Trophoblast cell (in vitro differentiated cells and primary cell): ENCODE measurements at regions not wholly inside any gene's neighbourhood (a gene's known extent, or its start where the extent isn't known, plus 50 kb on each side); places are given as distances from the start of the nearest gene placed in this dataset.

Source experiments
- DNase-seq, 2 donors: peaks; one replicate each; pipeline ENCODE4 v3.0.0-alpha.2; 2016
- H2AFZ ChIP-seq: 2 replicates; pipeline ENCODE4 v1.6.1; 2013; ENCODE audit warnings: low read length, moderate library complexity, mild to moderate bottlenecking; ENCODE audit not compliant: insufficient read depth, poor library complexity
- H2AK5ac ChIP-seq: 2 replicates; pipeline ENCODE4 v1.6.1; 2013; ENCODE audit warnings: mild to moderate bottlenecking, low read length
- H2BK120ac ChIP-seq: 2 replicates; pipeline ENCODE4 v1.6.1; 2013; ENCODE audit warnings: low read length, mild to moderate bottlenecking, moderate library complexity; ENCODE audit not compliant: insufficient read depth, poor library complexity
- H2BK12ac ChIP-seq: 2 replicates; pipeline ENCODE4 v1.6.1; 2013; ENCODE audit warnings: mild to moderate bottlenecking, low read length, moderate library complexity
- H2BK5ac ChIP-seq: 2 replicates; pipeline ENCODE4 v1.6.1; 2013; ENCODE audit warnings: low read length, low read depth, moderate library complexity, mild to moderate bottlenecking; ENCODE audit not compliant: poor library complexity
- H3K14ac ChIP-seq: 2 replicates; pipeline ENCODE4 v1.6.1; 2013; ENCODE audit warnings: mild to moderate bottlenecking, low read length
- H3K18ac ChIP-seq: 2 replicates; pipeline ENCODE4 v1.6.1; 2013; ENCODE audit warnings: mild to moderate bottlenecking, low read length
- H3K23ac ChIP-seq: 2 replicates; pipeline ENCODE4 v1.6.1; 2013; ENCODE audit warnings: low read length
- H3K27ac ChIP-seq: 2 replicates; pipeline ENCODE4 v1.5.1; 2013; ENCODE audit warnings: low read depth, mild to moderate bottlenecking, inconsistent platforms, low read length, moderate library complexity
- H3K27me3 ChIP-seq: 2 replicates; pipeline ENCODE4 v1.6.1; 2013; ENCODE audit warnings: inconsistent platforms, mild to moderate bottlenecking, low read length, moderate library complexity; ENCODE audit not compliant: insufficient read depth
- H3K36me3 ChIP-seq, 2 experiments: 1 replicate in 1 of 2; 2 replicates in 1 of 2; pipeline ENCODE4 v1.6.1; 2013; ENCODE audit warnings: low read length in 2 of 2, mild to moderate bottlenecking in 2 of 2, moderate library complexity in 1 of 2; ENCODE audit not compliant: insufficient read depth in 2 of 2, control insufficient read depth in 1 of 2
- H3K4ac ChIP-seq: 2 replicates; pipeline ENCODE4 v1.6.1; 2013; ENCODE audit warnings: low read depth, mild to moderate bottlenecking, low read length, moderate library complexity
- H3K4me1 ChIP-seq, 2 experiments: 1 replicate in 1 of 2; 2 replicates in 1 of 2; pipeline ENCODE4 v1.6.1; 2013; ENCODE audit warnings: low read length in 2 of 2, mild to moderate bottlenecking in 2 of 2, moderate library complexity in 1 of 2; ENCODE audit not compliant: insufficient read depth in 2 of 2, control insufficient read depth in 1 of 2
- H3K4me2 ChIP-seq: 2 replicates; pipeline ENCODE4 v1.6.1; 2013; ENCODE audit warnings: inconsistent platforms, mild to moderate bottlenecking, low read length, moderate library complexity
- H3K4me3 ChIP-seq: 2 replicates; pipeline ENCODE4 v1.5.1; 2013; ENCODE audit warnings: mild to moderate bottlenecking, low read depth, low read length, inconsistent platforms
- H3K79me1 ChIP-seq: one replicate; pipeline ENCODE4 v1.6.1; 2013; ENCODE audit warnings: low read length
- H3K79me2 ChIP-seq: 2 replicates; pipeline ENCODE4 v1.6.1; 2013; ENCODE audit warnings: low read length, mild to moderate bottlenecking; ENCODE audit not compliant: control insufficient read depth, insufficient read depth, poor library complexity
- H3K9ac ChIP-seq: 2 replicates; pipeline ENCODE4 v1.6.1; 2013; ENCODE audit warnings: mild to moderate bottlenecking, low read length
- H3K9me3 ChIP-seq: 2 replicates; pipeline ENCODE4 v1.6.1; 2013; ENCODE audit warnings: low read depth, mild to moderate bottlenecking, control low read depth, inconsistent platforms, low read length; ENCODE audit not compliant: insufficient read depth
- H4K12ac ChIP-seq: 2 replicates; pipeline ENCODE4 v1.6.1; 2013; ENCODE audit warnings: low read depth, mild to moderate bottlenecking, low read length, moderate library complexity
- H4K8ac ChIP-seq: 2 replicates; pipeline ENCODE4 v1.6.1; 2013; ENCODE audit warnings: low read depth, mild to moderate bottlenecking, low read length, moderate library complexity
- H4K91ac ChIP-seq: one replicate; pipeline ENCODE4 v1.6.1; 2013; ENCODE audit warnings: low read depth, mild to moderate bottlenecking, low read length, moderate library complexity
- WGBS: extraction: QIAGEN DNeasy Blood & Tissue Kit; methylation state at CpG from one replicate; pipeline ENCODE4 v1.1.7; 2013; ENCODE audit warnings: missing lambda C conversion rate; ENCODE audit not compliant: insufficient read length, insufficient coverage; ENCODE audit errors: extremely low coverage; 5-methylcytosine and 5-hydroxymethylcytosine counted together

- Histone ChIP-seq H3K9me3 (no peaks in the 10 kb centered on the region), H3K36me3 (no peaks in the 10 kb centered on the region), H2BK12ac (no peak overlapping the region), H3K4me3 (no peak overlapping the region), H4K12ac (no peak overlapping the region), H3K79me1 (no peaks in the 10 kb centered on the region), H4K91ac (no peak overlapping the region), H3K4ac (no peak overlapping the region), H2AK5ac (no peak overlapping the region), H4K8ac (no peak overlapping the region), H2AFZ (no peak overlapping the region), H3K4me1 (no peaks in the 10 kb centered on the region), H3K4me2 (no peak overlapping the region), H2BK5ac (no peak overlapping the region), H3K14ac (no peak overlapping the region), H3K27ac (no peak overlapping the region), H3K23ac (no peak overlapping the region), H3K9ac (no peak overlapping the region), H3K79me2 (no peaks in the 10 kb centered on the region), H3K18ac (no peak overlapping the region), H3K27me3 (no peaks in the 10 kb centered on the region), H2BK120ac (no peak overlapping the region)
- no peak for DNase-seq
- WGBS: no CpG with 5 or more reads among the region's 3 CpGs
These were observed 655.4 kb downstream of the RWDD3 start for GRCh38 chr1:95889400-95889799.

- no peak overlapping the region for H3K4me2 ChIP-seq
- no CpG with 5 or more reads among the region's 2 CpGs for WGBS
- no peaks in the 10 kb centered on the region for H3K79me1 ChIP-seq
- no peak overlapping the region for H3K23ac ChIP-seq
- H4K12ac ChIP-seq: no peak overlapping the region
- H3K27me3 ChIP-seq: no peaks in the 10 kb centered on the region
- no peaks in the 10 kb centered on the region for H3K79me2 ChIP-seq
- H3K9me3 ChIP-seq: no peaks in the 10 kb centered on the region
- H3K9ac ChIP-seq: no peak overlapping the region
- H2AK5ac ChIP-seq: no peak overlapping the region
- no peak overlapping the region for H4K91ac ChIP-seq
- no peak overlapping the region for H2AFZ ChIP-seq
- H3K27ac ChIP-seq: no peak overlapping the region
- no peak overlapping the region for H3K18ac ChIP-seq
- no peak overlapping the region for H3K14ac ChIP-seq
- H2BK5ac ChIP-seq: no peak overlapping the region
- no peak overlapping the region for H4K8ac ChIP-seq
- no peak overlapping the region for H2BK12ac ChIP-seq
- DNase-seq: no peak
- no peak overlapping the region for H3K4me3 ChIP-seq
- no peaks in the 10 kb centered on the region for H3K4me1 ChIP-seq
- no peaks in the 10 kb centered on the region for H3K36me3 ChIP-seq
- no peak overlapping the region for H3K4ac ChIP-seq
- no peak overlapping the region for H2BK120ac ChIP-seq
These were observed 659.9 kb downstream of the RWDD3 start for GRCh38 chr1:95893921-95894320.

GRCh38 chr1:95903060-95903459 is 669.0 kb downstream of the RWDD3 start:
- no peaks in the 10 kb centered on the region for H3K27me3 ChIP-seq
- H3K79me2 ChIP-seq: no peaks in the 10 kb centered on the region
- H4K91ac ChIP-seq: no peak overlapping the region
- WGBS: no CpG with 5 or more reads among the region's 2 CpGs
- H3K18ac ChIP-seq: no peak overlapping the region
- no peaks in the 10 kb centered on the region for H3K36me3 ChIP-seq
- H3K4ac ChIP-seq: no peak overlapping the region
- no peak overlapping the region for H2BK5ac ChIP-seq
- H3K9ac ChIP-seq: no peak overlapping the region
- no peak overlapping the region for H3K23ac ChIP-seq
- no peak overlapping the region for H3K14ac ChIP-seq
- H3K4me3 ChIP-seq: no peak overlapping the region
- DNase-seq: no peak
- no peak overlapping the region for H2AFZ ChIP-seq
- no peak overlapping the region for H2AK5ac ChIP-seq
- no peak overlapping the region for H2BK120ac ChIP-seq
- no peaks in the 10 kb centered on the region for H3K79me1 ChIP-seq
- no peak overlapping the region for H4K12ac ChIP-seq
- H3K9me3 ChIP-seq: no peaks in the 10 kb centered on the region
- H2BK12ac ChIP-seq: no peak overlapping the region
- no peak overlapping the region for H4K8ac ChIP-seq
- H3K27ac ChIP-seq: no peak overlapping the region
- no peak overlapping the region for H3K4me2 ChIP-seq
- H3K4me1 ChIP-seq: no peaks in the 10 kb centered on the region

- Histone ChIP-seq H2BK5ac (no peak overlapping the region), H3K14ac (no peak overlapping the region), H4K91ac (no peak overlapping the region), H3K27ac (no peak overlapping the region), H3K9me3 (no peaks in the 10 kb centered on the region), H3K23ac (no peak overlapping the region), H2AK5ac (no peak overlapping the region), H3K4me2 (no peak overlapping the region), H3K79me2 (no peaks in the 10 kb centered on the region), H2BK120ac (no peak overlapping the region), H3K79me1 (no peaks in the 10 kb centered on the region), H2BK12ac (no peak overlapping the region), H3K9ac (no peak overlapping the region), H3K18ac (no peak overlapping the region), H3K4me1 (no peaks in the 10 kb centered on the region), H4K8ac (no peak overlapping the region), H3K4me3 (no peak overlapping the region), H3K4ac (no peak overlapping the region), H3K36me3 (no peaks in the 10 kb centered on the region), H4K12ac (no peak overlapping the region), H3K27me3 (no peaks in the 10 kb centered on the region), H2AFZ (no peak overlapping the region)
- no peak for DNase-seq
- WGBS: no CpG with 5 or more reads among the region's 1 CpG
These were observed 671.9 kb downstream of the RWDD3 start for GRCh38 chr1:95905818-95906395.
